ENCODE measurements at regions not wholly inside any gene's neighbourhood (a gene's known extent, or its start where the extent isn't known, plus 50 kb on each side); places are given as distances from the start of the nearest gene placed in this dataset.
"Not testable (repeated sequence)": the region's sequence is repeated elsewhere in the genome, so short reads cannot be mapped to it uniquely, and the experiment has no call there.

GRCh38 chr2:180609626-180610340, 370.6 kb upstream of the UBE2E3 start:
- no peak for DNase-seq (ENCODE audit: low read depth in 1 of 2, low spot score in 1 of 2)

- DNase-seq (ENCODE audit: low read depth in 1 of 2, low spot score in 1 of 2) = no peak
Measured at GRCh38 chr2:180607514-180608049, 372.8 kb upstream of the UBE2E3 start.

GRCh38 chr2:180604077-180604476, 376.3 kb upstream of the UBE2E3 start:
- no peak for DNase-seq (ENCODE audit: low read depth in 1 of 2, low spot score in 1 of 2)

- no peak for DNase-seq (ENCODE audit: low read depth in 1 of 2, low spot score in 1 of 2)
Measured at GRCh38 chr2:180601016-180601415, 379.4 kb upstream of the UBE2E3 start.

- DNase-seq (ENCODE audit: low read depth in 1 of 2, low spot score in 1 of 2) = no peak
Measured at GRCh38 chr2:180599804-180600203, 380.6 kb upstream of the UBE2E3 start.

GRCh38 chr2:180597179-180597578, 383.2 kb upstream of the UBE2E3 start:
- no peak for DNase-seq (ENCODE audit: low read depth in 1 of 2, low spot score in 1 of 2)

GRCh38 chr2:180596453-180596852, 384.0 kb upstream of the UBE2E3 start:
- no peak for DNase-seq (ENCODE audit: low read depth in 1 of 2, low spot score in 1 of 2)

GRCh38 chr2:180591947-180592346, 388.5 kb upstream of the UBE2E3 start:
- DNase-seq (ENCODE audit: low read depth in 1 of 2, low spot score in 1 of 2) = no peak

GRCh38 chr2:180591093-180591781, 389.2 kb upstream of the UBE2E3 start:
- DNase-seq (ENCODE audit: low read depth in 1 of 2, low spot score in 1 of 2) = not testable (repeated sequence)

- DNase-seq (ENCODE audit: low read depth in 1 of 2, low spot score in 1 of 2) = no peak
Measured at GRCh38 chr2:180583441-180584140, 396.8 kb upstream of the UBE2E3 start.

- DNase-seq (ENCODE audit: low read depth in 1 of 2, low spot score in 1 of 2) = no peak
Measured at GRCh38 chr2:180579388-180579787, 401.0 kb upstream of the UBE2E3 start.

- DNase-seq (ENCODE audit: low read depth in 1 of 2, low spot score in 1 of 2) = no peak
Measured at GRCh38 chr2:180578441-180578840, 402.0 kb upstream of the UBE2E3 start.

- DNase-seq (ENCODE audit: low read depth in 1 of 2, low spot score in 1 of 2) = no peak
Measured at GRCh38 chr2:180577567-180577966, 402.8 kb upstream of the UBE2E3 start.

GRCh38 chr2:180573951-180574350, 406.5 kb upstream of the UBE2E3 start:
- no peak for DNase-seq (ENCODE audit: low read depth in 1 of 2, low spot score in 1 of 2)

- no peak for DNase-seq (ENCODE audit: low read depth in 1 of 2, low spot score in 1 of 2)
Measured at GRCh38 chr2:180572346-180572745, 408.1 kb upstream of the UBE2E3 start.

GRCh38 chr2:180571559-180571958, 408.8 kb upstream of the UBE2E3 start:
- no peak for DNase-seq (ENCODE audit: low read depth in 1 of 2, low spot score in 1 of 2)

- DNase-seq (ENCODE audit: low read depth in 1 of 2, low spot score in 1 of 2) = no peak
Measured at GRCh38 chr2:180570864-180571263, 409.5 kb upstream of the UBE2E3 start.

- no peak for DNase-seq (ENCODE audit: low read depth in 1 of 2, low spot score in 1 of 2)
Measured at GRCh38 chr2:180564051-180564450, 416.4 kb upstream of the UBE2E3 start.

- DNase-seq (ENCODE audit: low read depth in 1 of 2, low spot score in 1 of 2) = no peak
Measured at GRCh38 chr2:180562378-180562777, 418.0 kb upstream of the UBE2E3 start.

- no peak for DNase-seq (ENCODE audit: low read depth in 1 of 2, low spot score in 1 of 2)
Measured at GRCh38 chr2:180559771-180560170, 420.6 kb upstream of the UBE2E3 start.

- no peak for DNase-seq (ENCODE audit: low read depth in 1 of 2, low spot score in 1 of 2)
Measured at GRCh38 chr2:180559038-180559437, 421.4 kb upstream of the UBE2E3 start.

- DNase-seq (ENCODE audit: low read depth in 1 of 2, low spot score in 1 of 2) = no peak
Measured at GRCh38 chr2:180555391-180555965, 424.9 kb upstream of the UBE2E3 start.

All from activated T-helper 1 cell treated with anti-CD3 and anti-CD28 coated beads, Interleukin-2, amount 50 U/mL, for 16 hours (primary cell).